Upper lobe of left lung (tissue), 4 donors: ENCODE measurements at regions not wholly inside any gene's neighbourhood (a gene's known extent, or its start where the extent isn't known, plus 50 kb on each side); places are given as distances from the start of the nearest gene placed in this dataset.
"Not testable (repeated sequence)": the region's sequence is repeated elsewhere in the genome, so short reads cannot be mapped to it uniquely, and the experiment has no call there.

Experiments
- CTCF ChIP-seq, 6 experiments: fragments of 450-650 bp in 4 of 6; fragments of 200-600 bp in 2 of 6; sonication (generic) in 2 of 6; IDR thresholded peaks; one replicate each; pipeline ENCODE4 v1.5.1; 2016 to 2019; ENCODE audit warnings: antibody characterized with exemption in 6 of 6
- EP300 ChIP-seq, 4 donors: sonication (generic); formaldehyde crosslinking; IDR thresholded peaks; one replicate each; pipeline ENCODE4 v1.5.1; 2017; ENCODE audit warnings: antibody characterized with exemption in 4 of 4, control low read depth in 2 of 4
- POLR2A ChIP-seq, 4 donors: fragments of 450-650 bp; IDR thresholded peaks; one replicate each; pipeline ENCODE4 v1.5.1; 2016 to 2017; ENCODE audit warnings: antibody characterized with exemption in 4 of 4, mild to moderate bottlenecking in 2 of 4
- POLR2AphosphoS5 ChIP-seq, 2 donors: sonication (generic); formaldehyde crosslinking; IDR thresholded peaks; one replicate each; pipeline ENCODE4 v1.5.1; 2017; ENCODE audit warnings: antibody characterized with exemption in 2 of 2

GRCh38 chr9:42534325-42534983 lies 351.0 kb downstream of the SPATA31A6 start:
- not testable (repeated sequence) for TF ChIP-seq CTCF, POLR2A, EP300, POLR2AphosphoS5 (IDR thresholded peaks at IDR 0.05)
